KMS-11 (cell line): ENCODE measurements at regions not wholly inside any gene's neighbourhood (a gene's known extent, or its start where the extent isn't known, plus 50 kb on each side); places are given as distances from the start of the nearest gene placed in this dataset.

Experiments used
- H2AFZ ChIP-seq: fragments of 200-600 bp; sonication (generic); 2 replicates; pipeline ENCODE4 v1.6.1; 2016; ENCODE audit warnings: antibody characterized with exemption, mixed run types, low read depth
- H3K27ac ChIP-seq: fragments of 200-600 bp; sonication (generic); 2 replicates; pipeline ENCODE4 v1.6.1; 2016; ENCODE audit warnings: mild to moderate bottlenecking, mixed run types
- H3K27me3 ChIP-seq: fragments of 200-600 bp; sonication (generic); 2 replicates; pipeline ENCODE4 v1.6.1; 2017; ENCODE audit warnings: mild to moderate bottlenecking, low read depth, mixed run types, moderate library complexity; ENCODE audit not compliant: insufficient read depth
- H3K36me3 ChIP-seq: fragments of 200-600 bp; sonication (generic); 2 replicates; pipeline ENCODE4 v1.6.1; 2017; ENCODE audit warnings: mild to moderate bottlenecking, mixed run types; ENCODE audit not compliant: insufficient read depth
- H3K4me1 ChIP-seq: fragments of 200-600 bp; sonication (generic); 2 replicates; pipeline ENCODE4 v1.6.1; 2016; ENCODE audit warnings: mild to moderate bottlenecking, low read depth, mixed run types; ENCODE audit not compliant: poor library complexity, severe bottlenecking
- H3K4me2 ChIP-seq: fragments of 200-600 bp; sonication (generic); 2 replicates; pipeline ENCODE4 v1.7.0; 2016; ENCODE audit warnings: mild to moderate bottlenecking, mixed run types
- H3K4me3 ChIP-seq: fragments of 200-600 bp; sonication (generic); IDR thresholded peaks from 2 replicates; pipeline ENCODE4 v1.6.1; 2017; ENCODE audit warnings: low read depth, low read length, mixed read lengths; ENCODE audit not compliant: insufficient read depth
- H3K79me2 ChIP-seq: fragments of 200-600 bp; sonication (generic); 2 replicates; pipeline ENCODE4 v1.6.1; 2016; ENCODE audit warnings: low read depth, mixed run types; ENCODE audit not compliant: insufficient read depth
- H3K9ac ChIP-seq: fragments of 200-600 bp; sonication (generic); 2 replicates; pipeline ENCODE4 v1.6.1; 2016; ENCODE audit warnings: mild to moderate bottlenecking, mixed run types
- H4K20me1 ChIP-seq: fragments of 200-600 bp; sonication (generic); 2 replicates; pipeline ENCODE4 v1.6.1; 2016; ENCODE audit warnings: mild to moderate bottlenecking, mixed run types; ENCODE audit not compliant: insufficient read depth
- TF ChIP-seq, protein P1 (sequence below): fragments of 200-600 bp; sonication (generic); conservative IDR thresholded peaks from 2 replicates; pipeline ENCODE4 v1.6.1; 2017; ENCODE audit warnings: low read depth, mild to moderate bottlenecking, antibody characterized with exemption, low read length, moderate library complexity, mixed read lengths

DNA sequence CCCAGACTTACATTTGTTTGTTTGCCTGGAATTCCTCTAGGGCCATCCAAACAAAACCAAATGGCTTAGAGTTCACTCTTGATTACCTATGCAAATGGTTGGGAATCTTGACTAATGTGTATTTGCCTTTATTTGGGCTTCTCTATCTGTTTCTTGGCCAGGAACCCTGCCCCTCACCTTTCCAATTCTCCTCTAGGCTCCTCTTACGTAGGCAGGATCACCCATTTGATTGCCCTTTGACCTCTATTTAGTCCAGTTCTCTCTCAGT lies 123.0 kb upstream of the DYRK2 start:
- H3K27ac ChIP-seq, result no peak overlapping the region
- H3K4me1 ChIP-seq, result no peaks in the 10 kb centered on the region
- H4K20me1 ChIP-seq, result no peaks in the 10 kb centered on the region
- TF ChIP-seq, protein P1, sequence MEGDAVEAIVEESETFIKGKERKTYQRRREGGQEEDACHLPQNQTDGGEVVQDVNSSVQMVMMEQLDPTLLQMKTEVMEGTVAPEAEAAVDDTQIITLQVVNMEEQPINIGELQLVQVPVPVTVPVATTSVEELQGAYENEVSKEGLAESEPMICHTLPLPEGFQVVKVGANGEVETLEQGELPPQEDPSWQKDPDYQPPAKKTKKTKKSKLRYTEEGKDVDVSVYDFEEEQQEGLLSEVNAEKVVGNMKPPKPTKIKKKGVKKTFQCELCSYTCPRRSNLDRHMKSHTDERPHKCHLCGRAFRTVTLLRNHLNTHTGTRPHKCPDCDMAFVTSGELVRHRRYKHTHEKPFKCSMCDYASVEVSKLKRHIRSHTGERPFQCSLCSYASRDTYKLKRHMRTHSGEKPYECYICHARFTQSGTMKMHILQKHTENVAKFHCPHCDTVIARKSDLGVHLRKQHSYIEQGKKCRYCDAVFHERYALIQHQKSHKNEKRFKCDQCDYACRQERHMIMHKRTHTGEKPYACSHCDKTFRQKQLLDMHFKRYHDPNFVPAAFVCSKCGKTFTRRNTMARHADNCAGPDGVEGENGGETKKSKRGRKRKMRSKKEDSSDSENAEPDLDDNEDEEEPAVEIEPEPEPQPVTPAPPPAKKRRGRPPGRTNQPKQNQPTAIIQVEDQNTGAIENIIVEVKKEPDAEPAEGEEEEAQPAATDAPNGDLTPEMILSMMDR, result no peak
- no peaks in the 10 kb centered on the region for H3K79me2 ChIP-seq
- no peak overlapping the region for H3K4me2 ChIP-seq
- no peaks in the 10 kb centered on the region for H3K27me3 ChIP-seq
- no peaks in the 10 kb centered on the region for H3K36me3 ChIP-seq
- H3K9ac ChIP-seq, result no peak overlapping the region
- no peak overlapping the region for H3K4me3 ChIP-seq
- H2AFZ ChIP-seq, result no peak overlapping the region

DNA sequence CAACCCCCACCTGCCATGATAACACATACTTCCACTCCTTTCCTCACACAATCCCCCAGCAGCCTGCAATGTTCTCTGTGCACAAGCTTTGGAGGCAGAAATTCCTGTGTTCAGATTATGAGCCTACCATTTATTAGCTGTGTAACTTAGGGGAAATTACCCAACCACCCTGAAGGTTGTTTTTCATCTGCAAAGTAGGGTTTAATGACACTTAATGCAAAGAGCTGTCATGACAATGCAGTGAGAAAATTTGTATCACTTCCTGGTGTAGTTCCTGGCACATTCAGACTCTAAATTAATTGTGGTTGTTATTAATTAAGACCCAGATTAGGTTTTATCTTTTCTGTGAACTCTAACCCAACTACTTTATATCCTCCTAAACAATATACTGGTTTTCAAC lies 122.4 kb upstream of the DYRK2 start:
- Histone ChIP-seq H4K20me1 (no peaks in the 10 kb centered on the region), H2AFZ (no peak overlapping the region), H3K36me3 (no peaks in the 10 kb centered on the region), H3K9ac (no peak overlapping the region), H3K79me2 (no peaks in the 10 kb centered on the region), H3K27ac (no peak overlapping the region), H3K4me1 (no peaks in the 10 kb centered on the region), H3K27me3 (no peaks in the 10 kb centered on the region), H3K4me2 (no peak overlapping the region), H3K4me3 (no peak overlapping the region)
- TF ChIP-seq, protein P1, result no peak

DNA sequence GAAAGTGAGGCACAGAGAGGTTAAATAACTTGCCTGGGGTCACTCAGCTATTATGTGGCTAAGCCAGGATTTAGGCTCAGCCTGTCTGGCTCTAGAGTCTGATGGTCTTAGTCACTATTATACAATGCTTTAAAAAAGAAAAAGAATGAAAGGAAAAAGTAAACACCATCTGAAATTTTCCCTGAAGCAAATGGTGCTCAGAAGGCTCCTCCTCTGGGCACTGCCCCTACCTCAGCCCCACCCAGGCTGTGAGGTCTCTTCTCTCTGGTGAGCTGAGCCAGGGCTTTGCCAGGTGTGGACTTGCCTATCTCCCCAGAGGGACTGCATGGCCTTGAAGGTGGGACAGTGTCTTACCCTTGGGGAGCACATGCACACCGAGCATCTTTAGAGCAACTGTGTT lies 117.5 kb upstream of the DYRK2 start:
- Histone ChIP-seq H3K4me3 (no peak overlapping the region), H3K4me1 (no peaks in the 10 kb centered on the region), H4K20me1 (no peaks in the 10 kb centered on the region), H3K79me2 (no peaks in the 10 kb centered on the region), H3K4me2 (no peak overlapping the region), H3K9ac (no peak overlapping the region), H3K36me3 (no peaks in the 10 kb centered on the region), H3K27me3 (no peaks in the 10 kb centered on the region), H2AFZ (no peak overlapping the region), H3K27ac (no peak overlapping the region)
- TF ChIP-seq, protein P1, result no peak

DNA sequence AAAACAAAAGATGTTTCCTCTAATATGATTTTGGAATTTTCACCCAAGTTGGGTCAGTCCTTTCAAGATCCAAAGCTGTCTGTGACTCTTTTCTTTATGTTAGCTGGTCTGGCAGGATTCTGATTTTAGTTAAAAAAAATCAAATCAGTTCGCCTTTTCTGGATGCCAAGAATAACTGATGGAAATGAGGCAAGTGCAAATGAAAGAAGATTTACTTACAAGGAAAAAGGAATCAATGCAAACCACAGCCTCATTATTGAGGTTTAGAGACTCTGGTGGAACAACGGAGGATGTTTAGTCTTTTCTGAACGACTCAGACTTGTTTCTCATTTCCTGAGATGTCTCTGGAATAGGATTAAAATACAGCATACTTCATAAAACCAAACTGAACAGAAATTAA lies 117.0 kb upstream of the DYRK2 start:
- H3K27me3 ChIP-seq, result no peaks in the 10 kb centered on the region
- H3K9ac ChIP-seq, result no peak overlapping the region
- H3K27ac ChIP-seq, result no peak overlapping the region
- no peaks in the 10 kb centered on the region for H3K4me1 ChIP-seq
- H2AFZ ChIP-seq, result no peak overlapping the region
- no peak overlapping the region for H3K4me3 ChIP-seq
- no peaks in the 10 kb centered on the region for H3K36me3 ChIP-seq
- H3K79me2 ChIP-seq, result no peaks in the 10 kb centered on the region
- no peaks in the 10 kb centered on the region for H4K20me1 ChIP-seq
- TF ChIP-seq, protein P1, result no peak
- no peak overlapping the region for H3K4me2 ChIP-seq

DNA sequence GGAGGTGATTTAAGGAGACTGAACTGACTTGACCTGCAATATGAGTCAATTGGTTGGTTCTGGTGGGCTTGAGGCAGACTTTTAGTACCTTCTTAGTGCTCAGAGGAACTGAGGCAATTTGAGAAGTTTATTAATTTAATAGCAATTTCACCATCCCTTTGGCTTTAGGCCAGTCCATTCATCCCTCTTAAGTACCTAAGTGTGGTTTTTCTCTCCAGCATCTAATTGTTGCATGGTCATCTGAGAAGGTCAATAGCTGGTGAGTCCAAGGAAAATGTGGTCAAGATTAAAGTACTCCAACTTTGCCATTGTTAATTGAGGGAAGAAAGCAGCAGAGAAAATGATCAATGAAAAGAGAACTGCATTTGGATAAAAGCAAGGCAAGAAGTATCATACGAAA lies 115.4 kb upstream of the DYRK2 start:
- H3K4me3 ChIP-seq, result no peak overlapping the region
- H4K20me1 ChIP-seq, result no peaks in the 10 kb centered on the region
- TF ChIP-seq, protein P1, result no peak
- H3K4me1 ChIP-seq, result no peaks in the 10 kb centered on the region
- no peaks in the 10 kb centered on the region for H3K79me2 ChIP-seq
- no peak overlapping the region for H2AFZ ChIP-seq
- no peak overlapping the region for H3K9ac ChIP-seq
- no peak overlapping the region for H3K4me2 ChIP-seq
- no peak overlapping the region for H3K27ac ChIP-seq
- no peaks in the 10 kb centered on the region for H3K36me3 ChIP-seq
- H3K27me3 ChIP-seq, result no peaks in the 10 kb centered on the region; the same call in 1 of the 2 replicates
